Skeletal muscle tissue (tissue), 3 donors: ENCODE measurements at regions not wholly inside any gene's neighbourhood (a gene's known extent, or its start where the extent isn't known, plus 50 kb on each side); places are given as distances from the start of the nearest gene placed in this dataset.
"Not testable (repeated sequence)": the region's sequence is repeated elsewhere in the genome, so short reads cannot be mapped to it uniquely, and the experiment has no call there.

Source experiments
- H3K27ac ChIP-seq: one replicate; pipeline ENCODE4 v1.7.0; 2013; ENCODE audit warnings: mild to moderate bottlenecking, low read depth, low read length, inconsistent platforms
- H3K27me3 ChIP-seq, 3 donors: one replicate each; pipeline ENCODE4 v1.7.0; 2013; ENCODE audit warnings: low read length in 3 of 3; ENCODE audit not compliant: control insufficient read depth in 3 of 3, insufficient read depth in 3 of 3
- H3K36me3 ChIP-seq, 3 donors: one replicate each; pipeline ENCODE4 v1.7.0; 2013; ENCODE audit warnings: low read length in 3 of 3; ENCODE audit not compliant: control insufficient read depth in 3 of 3, insufficient read depth in 3 of 3
- H3K4me1 ChIP-seq, 3 donors: one replicate each; pipeline ENCODE4 v1.7.0; 2013; ENCODE audit warnings: low read length in 3 of 3, mild to moderate bottlenecking in 3 of 3; ENCODE audit not compliant: control insufficient read depth in 3 of 3, insufficient read depth in 3 of 3
- H3K4me3 ChIP-seq, 3 donors: one replicate each; pipeline ENCODE4 v1.7.0; 2013; ENCODE audit warnings: low read length in 3 of 3
- H3K9ac ChIP-seq, 3 donors: one replicate each; pipeline ENCODE4 v1.7.0; 2013; ENCODE audit warnings: low read length in 3 of 3, mild to moderate bottlenecking in 3 of 3, moderate library complexity in 2 of 3, low read depth in 1 of 3
- H3K9me3 ChIP-seq, 3 donors: one replicate each; pipeline ENCODE4 v1.7.0; 2013; ENCODE audit warnings: low read length in 3 of 3; ENCODE audit not compliant: control insufficient read depth in 3 of 3
- donor health status: Osteomylitis.

DNA sequence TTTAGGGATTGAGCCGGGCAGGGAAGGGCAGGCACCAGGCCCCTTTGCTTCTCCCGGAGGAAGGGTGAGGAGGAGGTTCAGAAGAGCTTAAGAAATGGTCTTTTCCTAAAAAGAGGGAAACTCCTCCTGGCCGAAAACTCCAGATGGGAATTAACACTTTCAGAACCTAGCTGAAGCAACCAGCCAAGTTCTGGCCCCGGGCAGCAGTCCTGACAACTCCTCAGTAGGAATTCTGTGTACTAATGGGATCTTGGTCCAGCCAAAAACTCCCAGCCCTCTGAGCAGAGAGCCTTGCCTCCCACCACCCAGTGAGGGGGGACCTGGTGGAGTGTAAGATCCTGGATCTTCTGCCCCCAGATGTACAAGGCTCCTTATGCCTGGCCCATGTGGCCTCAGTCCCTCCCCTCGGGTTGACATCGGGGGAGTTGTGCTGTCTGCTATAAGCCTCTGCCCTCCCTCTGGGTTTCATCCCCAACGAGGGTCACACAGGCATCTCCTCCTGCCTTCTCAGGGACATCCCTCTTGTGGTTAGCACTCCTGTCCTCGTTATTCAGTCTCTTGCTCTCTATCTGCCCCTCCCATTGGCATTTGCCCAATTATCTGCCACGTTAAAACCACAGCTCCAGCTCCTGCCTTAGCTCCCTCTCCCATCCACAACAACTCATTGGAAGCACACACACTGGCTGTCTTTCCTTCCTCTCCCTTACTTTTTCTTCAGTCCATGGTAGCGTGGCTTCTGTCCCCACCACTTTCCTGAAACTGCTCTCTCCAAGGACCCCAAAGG is 184.6 kb downstream of the CYP26B1 start:
- Histone ChIP-seq H3K9ac (no peak overlapping the region), H3K27me3 (peaks cover 0 to 4% (median 3%) of the 10 kb centered on the region in 3 donors), H3K4me1 (peaks cover 4 to 17% (median 5%) of the 10 kb centered on the region in 3 donors), H3K4me3 (no peak overlapping the region), H3K27ac (no peak overlapping the region), H3K36me3 (no peaks in the 10 kb centered on the region), H3K9me3 (peaks cover 0 to 5% (median 2%) of the 10 kb centered on the region in 3 donors)

- Histone ChIP-seq H3K4me3 (no peak overlapping the region), H3K4me1 (peaks cover 4 to 17% (median 5%) of the 10 kb centered on the region in 3 donors), H3K36me3 (no peaks in the 10 kb centered on the region), H3K27ac (no peak overlapping the region), H3K9me3 (peaks cover 0 to 10% (median 3%) of the 10 kb centered on the region in 3 donors), H3K27me3 (peaks cover 0 to 3% (median under 1%) of the 10 kb centered on the region in 3 donors), H3K9ac (no peak overlapping the region)
Observed at GRCh38 chr2:71962350-71962749, 185.3 kb downstream of the CYP26B1 start.

GRCh38 chr2:71961289-71962027 is 186.2 kb downstream of the CYP26B1 start:
- Histone ChIP-seq H3K4me1 (peaks cover 4 to 17% (median 5%) of the 10 kb centered on the region in 3 donors), H3K27ac (no peak overlapping the region), H3K36me3 (no peaks in the 10 kb centered on the region)

GRCh38 chr2:71959494-71959893 is 188.2 kb downstream of the CYP26B1 start:
- Histone ChIP-seq H3K4me3 (no peak overlapping the region), H3K4me1 (peaks cover 4 to 17% (median 5%) of the 10 kb centered on the region in 3 donors), H3K9ac (no peak overlapping the region), H3K27me3 (no peaks in the 10 kb centered on the region), H3K27ac (no peak overlapping the region), H3K9me3 (peaks cover 0 to 10% (median 3%) of the 10 kb centered on the region in 3 donors), H3K36me3 (no peaks in the 10 kb centered on the region)

More at GRCh38 chr2:71961289-71962027, 186.2 kb downstream of the CYP26B1 start:
- Histone ChIP-seq H3K27me3 (peaks cover 0 to 3% (median 0%) of the 10 kb centered on the region in 3 donors), H3K4me3 (no peak overlapping the region), H3K9me3 (peaks cover 0 to 10% (median 3%) of the 10 kb centered on the region in 3 donors), H3K9ac (no peak overlapping the region)

- not testable (repeated sequence) for H3K27ac ChIP-seq, H3K9me3 ChIP-seq, H3K9ac ChIP-seq, H3K27me3 ChIP-seq, H3K36me3 ChIP-seq, H3K4me3 ChIP-seq
- peaks cover 4 to 16% (median 5%) of the 10 kb centered on the region in 3 donors for H3K4me1 ChIP-seq
Observed at GRCh38 chr2:71958426-71958825, 189.2 kb downstream of the CYP26B1 start.

DNA sequence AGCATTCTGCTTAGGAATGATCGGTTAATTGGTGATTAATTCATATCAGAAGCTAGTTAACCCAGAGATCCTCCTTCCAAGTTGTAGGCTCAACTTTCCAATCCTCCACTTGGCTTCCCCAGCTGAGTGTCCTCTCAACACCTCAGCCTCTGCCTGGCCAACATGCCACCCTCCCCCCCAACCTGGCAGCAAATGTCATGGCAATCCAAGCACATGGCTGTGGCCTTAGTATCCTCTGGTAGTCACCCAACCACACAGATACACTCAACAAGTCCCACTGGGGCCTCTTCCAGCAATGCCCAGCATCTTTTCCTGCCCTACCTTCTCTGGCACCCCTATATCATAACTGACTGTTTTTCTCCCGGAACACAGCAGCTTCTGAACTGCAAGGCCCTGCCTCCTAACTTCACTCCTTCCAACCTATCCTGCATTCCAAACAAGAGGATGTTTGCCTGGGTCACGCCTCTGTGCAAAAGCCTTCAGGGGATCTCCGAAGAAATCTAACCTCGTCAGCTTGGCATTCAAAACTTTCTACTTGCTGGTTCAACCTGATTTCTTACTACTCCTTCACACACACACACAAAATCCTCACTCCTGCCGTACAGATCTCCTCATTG is 195.0 kb downstream of the CYP26B1 start:
- Histone ChIP-seq H3K4me1 (peaks cover 26 to 35% (median 34%) of the 10 kb centered on the region in 3 donors), H3K4me3 (no peak overlapping the region), H3K36me3 (no peaks in the 10 kb centered on the region), H3K9me3 (peaks cover 0 to 3% (median 0%) of the 10 kb centered on the region in 3 donors), H3K27me3 (no peaks in the 10 kb centered on the region), H3K9ac (no peak overlapping the region), H3K27ac (no peak overlapping the region)

DNA sequence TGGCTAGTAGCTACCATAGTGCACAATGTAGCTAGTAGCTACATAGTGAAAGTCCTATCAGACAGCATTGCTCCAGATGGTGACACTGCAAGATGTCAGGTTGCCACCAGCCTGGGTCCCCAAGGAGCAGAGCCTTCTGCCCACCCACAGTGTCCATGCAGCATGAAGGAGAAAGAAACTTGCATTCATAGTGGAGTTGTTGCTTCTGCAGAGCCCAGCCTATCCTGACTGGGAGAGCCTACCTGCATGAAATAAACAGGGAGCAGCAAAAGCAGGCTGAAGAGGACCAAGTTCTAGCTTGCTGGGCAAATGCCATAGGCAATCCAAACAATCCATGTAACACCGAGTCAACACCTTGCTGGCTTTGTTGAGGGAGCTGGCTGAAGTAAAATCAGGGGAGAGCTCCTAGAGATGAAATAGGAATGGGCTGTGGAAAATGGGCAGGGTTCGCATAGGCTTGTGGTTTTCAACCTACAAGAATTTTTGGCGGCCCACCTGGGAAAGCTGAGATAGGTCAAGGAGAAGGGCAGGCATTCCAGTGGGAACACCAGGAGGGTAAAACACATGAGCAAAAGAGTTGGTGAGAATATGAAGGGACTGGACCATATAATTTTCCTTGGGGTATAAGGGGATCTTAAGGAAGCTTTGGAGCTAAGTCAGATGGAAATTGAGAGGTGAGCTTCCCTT is 195.8 kb downstream of the CYP26B1 start:
- H3K4me1 ChIP-seq = peaks cover 26 to 35% (median 34%) of the 10 kb centered on the region in 3 donors
- no peaks in the 10 kb centered on the region for H3K9me3 ChIP-seq
- no peak overlapping the region for H3K9ac ChIP-seq
- H3K36me3 ChIP-seq = no peaks in the 10 kb centered on the region
- no peaks in the 10 kb centered on the region for H3K27me3 ChIP-seq
- no peak overlapping the region for H3K27ac ChIP-seq
- no peak overlapping the region for H3K4me3 ChIP-seq

DNA sequence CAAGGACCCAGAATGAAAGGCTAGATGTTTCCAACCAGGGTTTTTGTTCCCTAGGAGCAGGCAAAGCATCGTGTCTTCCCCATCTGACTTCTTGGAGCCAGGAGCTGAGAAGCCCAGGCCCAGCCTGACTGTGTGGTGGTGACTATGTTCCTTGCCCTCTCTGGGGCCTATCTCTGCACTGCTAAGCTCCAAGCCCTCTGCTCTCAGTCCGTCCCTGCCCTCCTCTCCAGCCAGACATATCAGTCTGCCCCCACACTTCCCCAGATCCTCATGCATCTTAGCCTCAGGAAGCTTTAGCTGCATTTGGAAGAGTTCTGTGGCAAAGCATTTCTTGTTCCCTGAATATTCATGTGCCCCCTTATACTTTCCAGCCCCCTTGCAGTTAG is 196.6 kb downstream of the CYP26B1 start:
- Histone ChIP-seq H3K36me3 (no peaks in the 10 kb centered on the region), H3K27ac (peak overlapping the region; percentile 7), H3K9ac (no peak overlapping the region), H3K4me1 (peaks cover 26 to 35% (median 34%) of the 10 kb centered on the region in 3 donors), H3K9me3 (no peaks in the 10 kb centered on the region), H3K27me3 (no peaks in the 10 kb centered on the region), H3K4me3 (no peak overlapping the region)

GRCh38 chr2:71950256-71951082 is 197.2 kb downstream of the CYP26B1 start:
- H3K4me3 ChIP-seq = no peak overlapping the region
- H3K9ac ChIP-seq = no peak overlapping the region
- peak overlapping the region; percentile 7 for H3K27ac ChIP-seq
- H3K9me3 ChIP-seq = no peaks in the 10 kb centered on the region
- no peaks in the 10 kb centered on the region for H3K36me3 ChIP-seq
- H3K27me3 ChIP-seq = no peaks in the 10 kb centered on the region
- H3K4me1 ChIP-seq = peaks cover 29 to 38% (median 35%) of the 10 kb centered on the region in 3 donors
